Psoas muscle (tissue), 7 donors: ENCODE measurements at regions not wholly inside any gene's neighbourhood (a gene's known extent, or its start where the extent isn't known, plus 50 kb on each side); places are given as distances from the start of the nearest gene placed in this dataset.

ENCODE experiments used
- ATAC-seq, 4 donors: fragments of 200-7000 bp; cut with Tn5 transposase; one replicate each; pipeline ENCODE4 v1.9.1; 2020; ENCODE audit warnings: moderate library complexity in 3 of 4, mild to moderate bottlenecking in 2 of 4
- DNase-seq, 2 donors: peaks; one replicate each; pipeline ENCODE4 v3.0.0-alpha.2; 2020
- H3K27ac ChIP-seq: fragments of 200-600 bp; one replicate; pipeline ENCODE4 v1.8.0; 2022
- H3K27me3 ChIP-seq, 3 donors: fragments of 200-600 bp in 1 of 3; one replicate each; pipeline versions ENCODE4 v1.6.1 to v1.8.0; 2013 to 2022; ENCODE audit warnings: low read length in 2 of 3, mild to moderate bottlenecking in 2 of 3, moderate library complexity in 1 of 3; ENCODE audit not compliant: insufficient read depth in 3 of 3
- H3K36me3 ChIP-seq, 2 donors: fragments of 200-600 bp in 1 of 2; one replicate each; pipeline versions ENCODE4 v1.6.1 to v1.8.0; 2013 to 2022; ENCODE audit warnings: low read depth in 1 of 2, mild to moderate bottlenecking in 1 of 2, moderate library complexity in 1 of 2; ENCODE audit not compliant: insufficient read depth in 1 of 2
- H3K4me1 ChIP-seq: fragments of 200-600 bp; one replicate; pipeline ENCODE4 v1.8.0; 2022
- H3K4me3 ChIP-seq: fragments of 200-600 bp; one replicate; pipeline ENCODE4 v1.8.0; 2022; ENCODE audit warnings: mild to moderate bottlenecking
- H3K9me3 ChIP-seq: fragments of 200-600 bp; one replicate; pipeline ENCODE4 v1.8.0; 2022
- CTCF ChIP-seq: fragments of 200-600 bp; IDR thresholded peaks from one replicate; pipeline ENCODE4 v1.8.0; 2022; ENCODE audit warnings: antibody characterized with exemption
- WGBS, 3 donors: extraction: QIAGEN DNeasy Blood & Tissue Kit; methylation state at CpG; one replicate each; pipeline versions ENCODE4 v1.1.6 to v1.1.7; 2013; 5-methylcytosine and 5-hydroxymethylcytosine counted together
- intact Hi-C, 2 donors: fragments of 100-400 bp; cut with DNase I; formaldehyde crosslinking; loops; one replicate each; pipeline versions ENCODE4 v1.11.0 to v1.14.2; 2022
- donor health status: healthy with polysubstance abuse.
- donor health status: DM: no; HTN: no; CAD: no; lungs with moderate emphysema.
- donor health status: Bipolar disorder and iron deficiency.
- donor health status: healthy.
- donor health status: DM: yes; HTN: yes; CAD: no.
- donor health status: DM: no; HTN: no; CAD: no.
- donor health status: DM: yes; HTN: yes; CAD: no.

GRCh38 chr2:196407675-196408264, 231.7 kb upstream of the CCDC150 start:
- Histone ChIP-seq H3K9me3 (no peaks in the 10 kb centered on the region), H3K36me3 (no peaks in the 10 kb centered on the region), H3K27ac (no peak overlapping the region), H3K4me3 (no peak overlapping the region), H3K27me3 (no peaks in the 10 kb centered on the region), H3K4me1 (no peaks in the 10 kb centered on the region)
- intact Hi-C loops: no loop called here
- DNase-seq (no peak), ATAC-seq (no peak)
- 92 to 96% (median 93%) methylated on average over 1 of the region's 1 CpG for WGBS, 3 donors
- no peak for TF ChIP-seq CTCF

- 40 to 56% (median 41%) methylated on average over 3 of the region's 3 CpGs for WGBS, 3 donors
- H3K9me3 ChIP-seq: no peaks in the 10 kb centered on the region
Observed at GRCh38 chr2:196409376-196409775, 230.1 kb upstream of the CCDC150 start.

GRCh38 chr2:196410008-196410407, 229.5 kb upstream of the CCDC150 start:
- no peaks in the 10 kb centered on the region for H3K4me1 ChIP-seq
- intact Hi-C loops: no loop called here
- 52 to 74% (median 68%) methylated on average over 1 of the region's 1 CpG for WGBS, 3 donors

More at GRCh38 chr2:196409376-196409775, 230.1 kb upstream of the CCDC150 start:
- Histone ChIP-seq H3K27ac (no peak overlapping the region), H3K36me3 (no peaks in the 10 kb centered on the region), H3K4me1 (no peaks in the 10 kb centered on the region), H3K27me3 (no peaks in the 10 kb centered on the region), H3K4me3 (no peak overlapping the region)
- DNase-seq (no peak), ATAC-seq (no peak)
- intact Hi-C loops: no loop called here
- TF ChIP-seq CTCF: no peak

GRCh38 chr2:196413821-196414274, 225.7 kb upstream of the CCDC150 start:
- no peak for TF ChIP-seq CTCF
- no peaks in the 10 kb centered on the region for H3K36me3 ChIP-seq
- H3K27me3 ChIP-seq: no peaks in the 10 kb centered on the region
- H3K9me3 ChIP-seq: no peaks in the 10 kb centered on the region
- ATAC-seq (no peak), DNase-seq (no peak)
- H3K27ac ChIP-seq: no peak overlapping the region
- WGBS, 3 donors: 12 to 17% (median 14%) methylated on average over 6 of the region's 6 CpGs
- H3K4me1 ChIP-seq: no peaks in the 10 kb centered on the region
- no peak overlapping the region for H3K4me3 ChIP-seq
- intact Hi-C loops: no loop called here

More at GRCh38 chr2:196410008-196410407, 229.5 kb upstream of the CCDC150 start:
- no peak for DNase-seq
- H3K36me3 ChIP-seq: no peaks in the 10 kb centered on the region
- no peaks in the 10 kb centered on the region for H3K9me3 ChIP-seq
- no peak for ATAC-seq
- H3K4me3 ChIP-seq: no peak overlapping the region
- no peaks in the 10 kb centered on the region for H3K27me3 ChIP-seq
- no peak for TF ChIP-seq CTCF
- no peak overlapping the region for H3K27ac ChIP-seq

- no peaks in the 10 kb centered on the region for H3K27me3 ChIP-seq
- DNase-seq: no peak
- TF ChIP-seq CTCF: no peak
- intact Hi-C loops: no loop called here
- H3K4me3 ChIP-seq: no peak overlapping the region
- no peaks in the 10 kb centered on the region for H3K4me1 ChIP-seq
- no peak for ATAC-seq
- no peaks in the 10 kb centered on the region for H3K9me3 ChIP-seq
- H3K36me3 ChIP-seq: no peaks in the 10 kb centered on the region
- WGBS, 3 donors: 62 to 67% (median 63%) methylated on average over 5 of the region's 5 CpGs
- no peak overlapping the region for H3K27ac ChIP-seq
Observed at GRCh38 chr2:196415384-196415783, 224.1 kb upstream of the CCDC150 start.
